Germinal center (tissue), 1 donor: ENCODE measurements at regions not wholly inside any gene's neighbourhood (a gene's known extent, or its start where the extent isn't known, plus 50 kb on each side); places are given as distances from the start of the nearest gene placed in this dataset.
A peak's percentile ranks its signal among the peaks of the same experiment; 100 is the strongest.
"Not testable (repeated sequence)": the region's sequence is repeated elsewhere in the genome, so short reads cannot be mapped to it uniquely, and the experiment has no call there.

Experiments
- DNase-seq: peaks from one replicate; pipeline ENCODE4 v3.0.0; 2012; ENCODE audit warnings: mixed read lengths, low spot score

DNA sequence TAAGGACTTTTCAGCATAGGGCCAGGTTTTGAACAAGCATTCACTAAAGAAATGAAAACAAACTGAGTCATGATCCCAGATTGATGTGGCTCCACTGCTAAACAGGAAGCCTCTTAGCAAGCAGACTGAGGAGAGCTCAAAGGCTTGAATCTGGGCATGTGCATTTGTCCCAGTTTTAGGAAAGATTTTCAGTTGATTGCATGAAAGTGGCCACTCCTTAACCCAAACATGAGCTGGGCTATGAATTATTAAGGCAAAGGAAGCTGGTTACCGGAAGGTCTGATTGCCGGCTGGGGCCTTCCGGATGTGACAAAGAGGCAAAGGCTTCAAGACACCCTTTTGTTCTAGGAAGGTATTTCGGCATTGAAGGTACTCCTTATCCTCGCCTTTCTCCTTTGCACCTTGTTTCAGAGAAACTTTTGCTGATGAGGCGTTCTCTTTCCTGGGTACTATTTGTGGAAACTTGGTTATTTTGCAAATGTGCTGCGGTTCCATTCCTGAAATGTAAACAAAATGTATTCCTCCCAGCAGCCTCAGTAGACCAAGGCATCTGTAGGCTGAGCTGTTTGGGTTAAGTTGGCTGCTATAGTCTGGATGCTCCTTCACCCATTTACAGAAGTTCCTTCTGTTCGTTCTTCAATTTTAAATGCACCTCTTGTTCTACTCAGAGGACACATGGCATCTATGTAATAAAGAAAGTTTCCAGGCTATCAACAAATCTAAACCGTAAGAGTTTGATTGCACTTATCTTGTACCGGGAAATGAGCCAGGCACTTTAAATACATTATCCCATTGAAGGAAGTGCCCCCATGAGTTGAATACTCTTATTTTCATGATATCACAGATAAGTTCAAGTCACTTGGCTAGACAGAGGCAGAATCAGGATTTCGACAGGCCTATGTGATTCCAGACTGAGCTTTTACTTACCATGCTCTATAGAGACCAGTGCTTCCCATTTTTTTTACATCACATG lies 115.6 kb upstream of the METAP2 start:
- DNase-seq, result no peak

DNA sequence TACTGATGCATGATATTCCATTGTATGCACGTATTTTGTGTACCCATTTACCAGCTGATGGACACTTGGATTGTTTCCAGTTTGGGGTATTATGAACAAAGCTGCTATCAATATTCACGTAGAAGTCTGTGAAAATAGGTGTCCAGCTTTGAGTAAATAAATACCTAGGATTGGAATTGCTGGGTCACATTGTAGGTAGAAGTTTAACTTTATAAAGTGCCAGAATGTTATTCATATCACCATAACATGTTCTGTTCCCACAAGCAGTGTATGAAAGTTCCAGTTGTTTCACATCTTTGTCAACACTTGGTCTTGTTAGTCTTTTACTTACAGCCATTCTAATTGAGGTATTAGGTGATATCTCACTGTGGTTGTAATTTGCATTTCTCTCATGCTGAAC lies 108.0 kb upstream of the METAP2 start:
- DNase-seq, result no peak

DNA sequence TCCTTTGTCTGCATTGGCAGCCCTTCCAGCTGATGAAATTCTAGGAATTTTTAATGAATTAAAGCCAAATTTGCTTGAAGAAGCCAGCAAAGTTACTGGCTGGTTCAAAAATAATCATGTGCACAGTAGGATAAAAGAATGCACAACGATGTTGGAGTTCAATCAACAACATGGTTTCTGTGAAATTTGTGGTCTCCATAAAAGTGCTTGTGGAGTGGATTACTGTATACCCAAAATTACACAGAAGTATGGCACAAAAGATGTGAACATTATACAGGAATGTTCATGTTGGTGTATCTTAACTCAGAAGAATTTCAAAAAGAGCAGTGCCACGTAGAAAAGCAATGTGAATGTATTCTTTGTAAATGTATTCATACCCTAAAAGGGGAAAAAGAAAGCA lies 105.0 kb upstream of the METAP2 start:
- DNase-seq, result no peak

DNA sequence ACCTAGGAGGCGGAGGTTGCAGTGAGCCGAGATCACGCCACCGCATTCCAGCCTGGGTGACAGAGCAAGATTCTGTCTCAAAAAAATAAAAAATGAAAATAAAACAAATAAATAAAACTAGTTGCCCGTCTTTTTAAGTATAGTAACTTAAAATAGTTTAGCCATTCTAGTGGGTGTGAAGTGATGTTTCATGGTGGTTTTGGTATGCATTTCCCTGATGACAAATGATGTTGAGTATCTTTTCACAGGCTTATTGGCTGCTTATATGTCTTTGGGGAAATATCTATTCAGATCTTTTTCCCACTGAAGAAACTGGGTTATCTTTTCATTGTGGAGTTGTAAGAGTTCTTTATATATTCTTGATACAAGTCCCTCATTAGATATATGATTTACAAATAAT lies 102.4 kb upstream of the METAP2 start:
- no peak for DNase-seq

DNA sequence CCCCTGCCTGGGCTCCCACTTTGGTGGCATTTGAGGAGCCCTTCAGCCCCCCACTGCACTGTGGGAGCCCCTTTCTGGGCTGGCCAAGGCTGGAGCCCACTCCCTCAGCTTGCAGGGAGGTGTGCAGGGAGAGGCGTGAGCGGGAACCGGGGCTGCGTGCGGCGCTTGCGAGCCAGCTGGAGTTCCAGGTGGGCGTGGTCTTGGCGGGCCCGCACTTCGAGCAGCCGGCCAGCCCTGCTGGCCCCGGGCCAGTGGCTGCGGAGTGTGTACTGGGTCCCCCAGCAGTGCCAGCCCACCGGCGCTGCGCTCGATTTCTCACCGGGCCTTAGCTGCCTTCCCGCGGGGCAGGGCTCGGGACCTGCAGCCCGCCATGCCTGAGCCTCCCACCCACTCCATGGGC lies 94.5 kb upstream of the METAP2 start:
- DNase-seq, result not testable (repeated sequence)

DNA sequence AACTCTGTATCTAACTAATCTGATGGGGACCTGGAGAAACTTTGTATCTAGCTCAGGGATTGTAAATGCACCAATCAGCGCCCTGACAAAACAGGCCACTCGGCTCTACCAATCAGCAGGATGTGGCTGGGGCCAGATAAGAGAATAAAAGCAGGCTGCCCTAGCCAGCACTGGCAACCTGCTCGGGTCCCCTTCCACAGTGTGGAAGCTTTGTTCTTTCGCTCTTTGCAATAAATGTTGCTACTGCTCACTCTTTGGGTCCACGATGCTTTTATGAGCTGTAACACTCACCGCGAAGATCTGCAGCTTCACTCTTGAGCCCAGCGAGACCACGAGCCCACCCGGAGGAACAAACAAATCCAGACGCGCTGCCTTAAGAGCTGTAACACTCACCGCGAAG lies 93.6 kb upstream of the METAP2 start:
- DNase-seq, result not testable (repeated sequence)

DNA sequence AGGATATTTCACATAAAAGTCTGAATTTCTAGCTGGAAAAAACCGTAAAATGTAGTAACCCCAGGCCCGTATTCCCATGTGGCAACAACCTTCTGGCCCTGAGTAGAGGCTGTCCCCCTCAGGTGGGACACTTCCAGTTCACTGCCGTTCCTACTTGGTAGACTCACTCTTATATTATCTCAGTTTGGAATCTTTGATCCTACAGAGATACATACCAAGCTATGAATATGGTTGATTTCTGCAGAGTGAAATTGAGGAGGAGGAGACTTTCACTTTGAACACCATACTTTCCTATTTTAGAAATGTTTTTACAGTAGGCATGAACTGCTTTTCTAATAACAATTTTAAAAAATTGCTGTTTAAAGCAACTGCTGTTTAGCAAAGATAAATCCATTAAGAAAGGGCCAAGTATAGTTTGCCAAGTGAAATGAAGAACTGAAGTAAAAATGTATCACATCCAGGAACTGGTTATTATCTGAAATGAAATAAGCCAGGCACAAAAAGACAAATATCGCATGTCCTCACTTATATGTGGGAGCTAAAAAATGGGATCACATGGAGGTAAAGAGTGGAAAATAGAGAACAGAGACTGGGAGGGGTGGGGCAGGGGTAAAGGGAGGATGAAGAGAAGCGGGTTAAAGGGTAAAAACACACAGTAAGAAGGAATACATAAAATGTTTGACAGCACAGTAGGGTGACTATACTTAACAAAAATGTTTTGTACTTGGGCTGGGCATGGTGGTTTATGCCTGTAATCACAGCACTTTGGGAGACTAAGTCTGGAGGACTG lies 92.8 kb upstream of the METAP2 start:
- DNase-seq, result no peak

DNA sequence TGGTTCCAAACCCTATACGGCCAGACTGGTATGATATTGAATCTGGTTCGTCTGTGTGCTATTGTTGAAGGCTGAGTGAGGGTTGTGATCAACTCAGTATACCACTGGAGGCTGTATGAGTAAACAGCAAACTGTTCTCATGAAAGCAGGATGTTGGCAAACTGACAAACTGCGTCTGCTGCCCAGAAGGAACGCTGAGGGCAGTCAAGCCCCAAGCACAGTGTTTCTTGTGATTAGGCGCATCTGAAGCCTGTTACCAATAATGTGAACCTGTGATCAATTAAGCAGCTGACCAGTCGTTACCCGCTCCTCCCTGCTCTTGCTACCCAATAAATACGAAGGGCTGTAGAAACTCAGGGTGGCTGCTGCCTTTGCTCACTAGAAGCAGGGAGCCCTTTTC lies 90.0 kb upstream of the METAP2 start:
- not testable (repeated sequence) for DNase-seq

DNA sequence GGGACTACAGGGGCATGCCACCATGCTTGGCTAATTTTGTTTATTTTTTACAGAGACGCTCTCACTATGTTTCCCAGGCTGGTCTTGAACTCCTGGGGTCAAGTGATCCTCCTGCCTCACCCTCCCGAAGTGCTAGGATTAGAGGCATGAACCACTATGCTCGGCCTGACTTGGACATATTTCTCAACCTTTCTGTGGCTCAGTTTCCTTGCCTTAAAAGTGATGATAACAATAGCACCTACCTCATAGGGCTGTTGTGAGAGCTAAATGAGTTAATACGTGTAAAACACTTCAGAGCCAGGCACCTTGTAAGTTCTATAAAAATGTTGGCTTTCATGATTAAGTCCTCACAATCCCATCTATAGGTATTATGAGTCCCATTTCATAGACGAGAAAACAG lies 89.2 kb upstream of the METAP2 start:
- no peak for DNase-seq

DNA sequence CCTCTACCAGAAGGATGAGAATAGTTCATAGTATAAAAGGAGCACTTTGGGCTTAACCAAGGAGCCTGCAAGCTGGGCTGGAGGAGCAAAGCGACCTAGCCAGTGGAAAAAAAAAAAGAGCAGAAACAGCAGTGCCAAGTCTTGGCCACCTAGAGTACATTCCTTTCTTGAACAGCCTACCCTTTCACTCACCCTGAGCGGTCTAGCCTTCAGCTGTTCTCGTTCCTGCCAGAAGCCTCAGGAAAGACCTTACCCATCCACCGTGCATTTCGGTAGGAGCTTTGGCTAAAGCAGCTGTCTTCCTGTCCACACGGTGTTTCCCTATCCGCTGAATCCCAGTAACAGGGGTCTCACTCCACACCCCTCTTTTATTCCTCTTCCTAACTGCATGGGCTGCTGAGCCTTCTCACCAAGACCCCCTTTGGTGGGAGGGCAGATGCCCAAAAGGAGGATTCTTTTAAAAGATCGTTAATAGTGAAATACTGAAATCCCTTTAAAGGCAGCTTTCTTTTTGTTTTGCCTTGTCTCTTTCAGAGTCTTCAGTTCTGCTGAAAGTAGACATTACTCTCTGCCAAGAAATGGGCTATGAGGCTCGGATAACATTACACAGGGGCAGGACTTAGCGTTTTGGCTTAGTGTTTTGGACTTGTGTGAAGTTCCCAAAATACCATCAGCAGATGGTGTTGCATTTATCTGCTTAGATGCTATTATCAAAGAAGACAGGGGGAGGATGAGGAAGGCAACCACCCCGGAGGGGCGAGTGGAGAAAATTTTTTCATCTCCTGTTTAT lies 88.5 kb upstream of the METAP2 start:
- DNase-seq, result no peak

DNA sequence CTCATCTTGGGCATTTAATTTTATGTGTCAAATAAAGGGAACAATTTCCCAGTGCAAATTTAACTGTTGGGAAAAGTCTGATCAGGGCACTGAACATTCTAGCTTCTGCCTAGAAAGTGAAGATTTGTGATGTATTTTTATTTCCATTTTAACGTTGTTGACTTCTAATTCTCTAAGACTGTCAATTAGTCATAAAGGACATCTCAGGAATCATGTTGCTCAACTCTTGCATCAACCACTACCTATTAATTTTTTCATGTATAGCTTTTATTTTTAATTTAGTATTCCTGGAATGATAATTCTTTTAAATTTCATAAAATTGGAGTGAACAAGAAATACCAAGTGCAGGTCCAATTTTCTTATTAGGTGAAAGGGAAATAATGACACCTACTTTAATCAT lies 87.9 kb upstream of the METAP2 start:
- no peak for DNase-seq

DNA sequence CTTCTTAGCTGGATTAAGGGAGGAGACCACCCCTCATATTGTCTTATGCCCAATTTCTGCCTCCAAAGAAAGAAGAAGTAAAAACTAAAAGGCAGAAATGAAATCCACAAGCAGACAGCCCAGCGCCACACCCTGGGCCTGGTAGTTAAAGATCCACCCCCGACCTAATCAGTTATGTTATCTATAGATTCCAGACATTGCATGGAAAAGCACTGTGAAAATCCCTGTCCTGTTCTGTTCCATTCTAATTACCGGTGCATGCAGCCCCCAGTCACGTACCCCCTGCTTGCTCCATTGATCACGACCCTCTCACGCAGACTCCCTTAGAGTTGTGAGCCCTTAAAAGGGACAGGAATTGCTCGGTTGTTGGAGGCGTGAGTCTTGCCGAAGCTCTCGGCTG lies 85.7 kb upstream of the METAP2 start:
- not testable (repeated sequence) for DNase-seq

DNA sequence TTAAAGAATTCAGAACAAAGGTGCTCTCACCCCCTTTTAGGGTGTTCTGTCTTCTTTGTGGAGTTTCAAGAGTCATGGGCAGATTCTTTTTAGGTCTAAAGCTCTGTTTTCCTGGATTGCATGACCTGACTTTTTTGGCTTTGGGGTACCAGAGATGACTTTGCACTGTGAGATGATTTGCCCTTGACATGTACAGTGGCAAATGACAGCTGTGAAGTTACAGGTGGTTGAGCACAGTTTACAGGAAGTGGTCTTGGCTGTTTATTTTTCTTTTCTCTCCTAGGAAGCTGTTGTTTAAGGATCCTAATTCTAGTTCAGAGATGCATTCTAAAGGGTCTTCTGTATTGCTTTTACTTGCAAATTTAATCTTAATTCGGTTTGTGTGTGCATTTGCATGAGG lies 83.8 kb upstream of the METAP2 start:
- DNase-seq, result peak; percentile 48

DNA sequence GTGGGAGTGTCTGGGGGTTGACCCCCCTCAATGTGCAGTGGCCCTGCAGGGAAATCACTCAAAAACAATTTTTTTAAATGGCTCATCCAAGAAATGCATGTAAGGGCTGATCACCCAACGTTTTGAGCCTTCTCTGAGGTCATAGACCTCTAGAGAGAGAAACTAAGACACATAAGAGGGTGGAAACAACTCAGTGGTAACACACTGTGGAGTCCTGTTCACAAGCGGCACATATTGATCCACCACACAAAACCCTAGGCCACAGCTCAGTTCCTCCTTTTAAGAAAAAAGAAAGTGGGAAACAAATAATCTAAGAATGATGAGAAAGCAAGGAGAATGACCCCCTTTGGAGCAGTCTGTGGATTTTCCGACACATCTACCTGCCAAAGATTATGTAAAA lies 83.0 kb upstream of the METAP2 start:
- DNase-seq, result no peak

DNA sequence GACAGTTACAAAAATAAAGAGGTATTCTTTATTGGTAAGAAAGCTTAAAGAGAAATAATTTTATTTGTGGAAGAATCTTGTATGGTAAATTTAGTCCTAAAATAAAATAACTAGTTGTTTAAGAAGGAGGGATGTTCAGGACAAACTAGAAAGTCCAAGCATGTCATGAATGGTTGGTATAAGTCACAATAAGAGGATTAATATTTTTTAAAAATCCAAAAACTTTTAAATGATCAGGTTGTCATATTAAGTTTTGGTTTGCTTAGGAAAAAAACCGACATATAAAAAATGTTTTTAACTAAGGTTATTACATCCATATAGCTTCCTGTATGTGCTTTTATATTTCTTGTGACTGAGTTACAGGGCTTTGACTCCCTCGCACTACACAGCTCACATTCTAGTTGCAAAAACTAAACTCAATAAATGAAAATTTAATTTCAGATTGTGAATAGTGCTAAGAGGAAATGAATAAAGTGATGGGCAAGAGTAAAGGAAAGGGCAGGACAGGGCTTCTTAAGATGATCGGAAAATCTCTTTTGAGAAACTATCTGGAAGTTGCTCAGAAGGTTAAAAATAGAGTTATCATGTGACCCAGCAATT lies 80.7 kb upstream of the METAP2 start:
- no peak for DNase-seq

DNA sequence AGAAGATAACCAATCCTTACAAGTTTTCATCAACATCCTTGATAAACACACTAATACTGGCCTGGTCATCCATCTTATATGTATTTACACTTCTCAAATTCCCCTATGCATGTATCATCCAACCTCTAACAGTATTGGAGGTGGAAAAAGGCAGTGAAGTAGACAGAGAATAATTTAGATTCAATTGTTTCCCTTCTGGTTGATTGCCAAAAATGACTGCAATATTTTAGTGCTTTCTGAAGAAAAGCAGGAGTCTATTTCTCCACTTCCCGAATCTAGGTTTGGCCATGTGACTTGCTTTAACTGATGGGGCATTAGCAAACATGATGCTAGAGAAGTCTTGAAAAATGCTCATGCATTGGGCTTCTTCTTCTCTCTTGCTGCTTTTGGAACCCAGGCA lies 78.3 kb upstream of the METAP2 start:
- no peak for DNase-seq

DNA sequence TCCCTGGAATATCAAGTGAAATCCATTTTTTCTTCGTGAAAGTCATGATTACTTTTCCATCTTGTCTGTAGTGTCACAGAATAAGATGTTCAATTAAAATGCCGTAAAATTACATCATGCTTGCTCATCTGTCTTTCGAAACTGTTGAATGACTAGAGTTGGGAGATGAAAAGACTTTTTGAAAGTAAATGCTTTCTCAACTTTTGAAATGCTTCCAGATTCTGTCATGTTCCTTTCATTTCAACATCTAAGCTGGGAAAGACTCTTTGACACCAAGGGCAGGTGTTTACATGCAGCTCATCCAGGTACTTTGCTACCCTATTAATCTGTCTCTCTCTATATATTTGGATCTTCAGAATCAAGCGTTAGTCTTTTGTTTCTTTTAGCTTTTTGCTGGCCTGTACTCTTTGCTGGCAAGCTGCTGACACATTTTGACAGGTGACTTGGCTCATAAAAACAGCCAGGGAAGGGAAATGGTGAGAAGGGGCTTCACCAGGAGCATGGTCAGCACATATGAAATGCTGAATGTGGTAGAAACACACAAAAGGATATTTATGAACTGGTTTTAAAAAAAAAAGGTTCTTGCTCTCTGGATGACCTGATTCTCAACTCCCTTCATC lies 77.0 kb upstream of the METAP2 start:
- no peak for DNase-seq

DNA sequence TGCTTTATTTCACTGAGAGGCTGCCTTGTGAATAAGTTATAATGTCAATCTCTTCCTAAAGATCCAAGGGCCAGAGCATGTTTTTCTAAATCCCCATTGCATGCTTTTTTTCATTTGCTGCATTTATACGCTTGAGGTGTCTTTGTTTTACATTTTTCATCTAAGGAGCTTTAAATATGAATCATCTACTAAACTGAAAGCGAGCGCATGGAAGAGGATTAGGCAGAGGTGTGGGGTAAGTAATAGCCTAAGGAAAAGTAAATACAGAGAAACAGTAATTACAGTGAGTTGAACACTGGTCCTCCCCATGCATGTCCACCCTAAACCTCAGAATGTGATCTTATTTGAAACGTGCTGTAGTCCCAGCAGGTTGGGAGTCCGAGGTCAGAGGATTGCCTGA lies 76.4 kb upstream of the METAP2 start:
- no peak for DNase-seq

DNA sequence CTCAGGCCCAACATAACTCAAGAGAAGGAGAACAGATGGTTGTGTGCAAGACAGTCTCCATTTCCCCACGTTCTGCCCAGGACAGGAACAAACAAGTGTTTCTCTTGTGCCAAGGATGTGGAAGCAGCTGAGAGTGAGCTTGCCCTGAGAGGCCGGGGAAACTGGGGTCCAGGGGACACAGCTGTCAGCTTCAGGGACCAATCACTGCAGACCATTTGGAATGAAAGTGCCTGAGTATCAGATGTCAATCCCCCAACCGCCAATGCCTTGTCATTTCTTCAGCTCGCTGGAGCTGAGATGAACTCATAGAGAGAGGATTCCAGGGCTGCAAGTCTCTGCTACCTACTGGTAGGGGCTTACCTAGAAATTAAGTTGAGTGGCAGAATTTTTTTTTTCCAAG lies 71.9 kb upstream of the METAP2 start:
- DNase-seq, result no peak

DNA sequence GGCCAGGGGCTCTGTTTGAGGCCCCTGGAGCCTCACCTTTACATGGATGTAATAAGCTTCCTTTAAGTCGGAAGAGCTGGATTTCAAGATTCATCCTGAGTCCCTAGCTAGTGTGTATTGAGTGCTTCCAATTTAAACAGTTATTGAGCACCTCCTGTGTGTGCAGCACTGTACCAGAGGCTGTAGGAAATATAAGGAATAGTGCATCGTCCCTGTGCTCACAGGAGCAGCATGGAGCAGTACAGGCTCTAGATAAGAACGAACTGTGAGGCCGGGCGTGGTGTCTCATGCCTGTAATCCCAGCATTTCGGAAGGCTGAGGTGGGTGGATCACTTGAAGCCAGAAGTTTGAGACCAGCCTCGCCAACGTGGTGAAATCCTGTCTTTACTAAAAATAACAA lies 65.8 kb upstream of the METAP2 start:
- no peak for DNase-seq

DNA sequence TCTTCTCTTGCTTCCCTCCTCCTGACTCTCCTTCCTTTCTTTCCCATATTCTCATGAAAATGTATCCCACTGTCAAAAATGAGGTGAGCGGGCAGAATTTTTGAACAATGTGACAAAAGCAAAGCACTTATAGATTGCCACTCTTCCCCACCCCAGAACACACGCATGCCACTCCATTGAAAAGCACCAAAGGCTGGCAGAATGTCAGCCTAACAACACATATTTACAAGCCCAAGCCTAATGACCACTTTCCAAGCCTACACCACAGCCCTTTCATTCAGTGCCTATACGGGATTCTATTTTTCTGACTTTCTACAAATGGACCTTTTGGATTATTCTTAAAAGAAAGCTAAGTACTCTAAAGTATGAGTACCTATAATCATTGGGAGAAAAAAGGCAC lies 62.9 kb upstream of the METAP2 start:
- no peak for DNase-seq

DNA sequence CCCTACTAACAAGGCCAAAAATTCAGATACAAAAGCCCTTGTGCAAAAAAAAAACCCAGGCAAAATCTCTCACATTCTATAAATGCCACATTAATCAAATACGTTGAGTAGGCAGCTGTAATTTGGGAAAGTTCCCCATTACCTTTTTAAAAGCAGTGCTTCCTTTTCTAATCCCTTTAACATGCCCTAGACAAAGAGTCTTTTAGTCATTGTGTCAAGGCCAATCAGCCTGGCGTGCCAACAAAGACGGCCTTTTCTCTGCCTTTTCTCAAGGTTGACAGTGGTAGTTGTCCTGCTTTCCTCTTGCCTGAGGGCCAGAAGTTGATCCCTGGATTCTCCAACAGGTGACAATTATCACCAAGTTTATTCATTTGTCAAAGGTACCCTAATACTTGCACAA lies 62.5 kb upstream of the METAP2 start:
- no peak for DNase-seq
